Lower leg skin (tissue), 4 donors: ENCODE measurements at regions not wholly inside any gene's neighbourhood (a gene's known extent, or its start where the extent isn't known, plus 50 kb on each side); places are given as distances from the start of the nearest gene placed in this dataset.
"Not testable (repeated sequence)": the region's sequence is repeated elsewhere in the genome, so short reads cannot be mapped to it uniquely, and the experiment has no call there.

ENCODE experiments used
- DNase-seq, 2 donors: peaks; one replicate each; pipeline ENCODE4 v3.0.0-alpha.2; 2019; ENCODE audit warnings: low spot score in 2 of 2
- H3K4me3 ChIP-seq: fragments of 200-600 bp; sonication (generic); 2 replicates; pipeline ENCODE4 v1.5.1; 2017; ENCODE audit warnings: mild to moderate bottlenecking, low read depth; ENCODE audit not compliant: poor library complexity, severe bottlenecking
- POLR2A ChIP-seq, 2 donors: fragments of 450-650 bp; IDR thresholded peaks; one replicate each; pipeline ENCODE4 v1.6.1; 2016 to 2017; ENCODE audit warnings: antibody characterized with exemption in 2 of 2, mild to moderate bottlenecking in 1 of 2, moderate library complexity in 1 of 2
- WGBS, 2 donors: methylation state at CpG; one replicate each; pipeline ENCODE4 v1.1.5; 2018; 5-methylcytosine and 5-hydroxymethylcytosine counted together
- intact Hi-C: fragments of 100-400 bp; cut with DNase I; formaldehyde crosslinking; loops from one replicate; pipeline ENCODE4 v1.15.0; 2023; ENCODE audit warnings: low total_unique reads
- TF ChIP-seq, protein P1 (sequence below), 3 donors: fragments of 450-650 bp; IDR thresholded peaks; one replicate each; pipeline ENCODE4 v1.5.1; 2016; ENCODE audit warnings: antibody characterized with exemption in 3 of 3, mild to moderate bottlenecking in 3 of 3, moderate library complexity in 2 of 3

- TF ChIP-seq POLR2A (IDR thresholded peaks at IDR 0.05): no peak
- TF ChIP-seq, protein P1, sequence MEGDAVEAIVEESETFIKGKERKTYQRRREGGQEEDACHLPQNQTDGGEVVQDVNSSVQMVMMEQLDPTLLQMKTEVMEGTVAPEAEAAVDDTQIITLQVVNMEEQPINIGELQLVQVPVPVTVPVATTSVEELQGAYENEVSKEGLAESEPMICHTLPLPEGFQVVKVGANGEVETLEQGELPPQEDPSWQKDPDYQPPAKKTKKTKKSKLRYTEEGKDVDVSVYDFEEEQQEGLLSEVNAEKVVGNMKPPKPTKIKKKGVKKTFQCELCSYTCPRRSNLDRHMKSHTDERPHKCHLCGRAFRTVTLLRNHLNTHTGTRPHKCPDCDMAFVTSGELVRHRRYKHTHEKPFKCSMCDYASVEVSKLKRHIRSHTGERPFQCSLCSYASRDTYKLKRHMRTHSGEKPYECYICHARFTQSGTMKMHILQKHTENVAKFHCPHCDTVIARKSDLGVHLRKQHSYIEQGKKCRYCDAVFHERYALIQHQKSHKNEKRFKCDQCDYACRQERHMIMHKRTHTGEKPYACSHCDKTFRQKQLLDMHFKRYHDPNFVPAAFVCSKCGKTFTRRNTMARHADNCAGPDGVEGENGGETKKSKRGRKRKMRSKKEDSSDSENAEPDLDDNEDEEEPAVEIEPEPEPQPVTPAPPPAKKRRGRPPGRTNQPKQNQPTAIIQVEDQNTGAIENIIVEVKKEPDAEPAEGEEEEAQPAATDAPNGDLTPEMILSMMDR (IDR thresholded peaks at IDR 0.05): no peak
- H3K4me3 ChIP-seq: no peak overlapping the region
- intact Hi-C loops: no loop called here
- DNase-seq: no peak
- 23 to 25% methylated on average over 5 of the region's 5 CpGs for WGBS, 2 donors
Observed at GRCh38 chr4:12488672-12489071, 995.5 kb downstream of the RAB28 start.

DNA sequence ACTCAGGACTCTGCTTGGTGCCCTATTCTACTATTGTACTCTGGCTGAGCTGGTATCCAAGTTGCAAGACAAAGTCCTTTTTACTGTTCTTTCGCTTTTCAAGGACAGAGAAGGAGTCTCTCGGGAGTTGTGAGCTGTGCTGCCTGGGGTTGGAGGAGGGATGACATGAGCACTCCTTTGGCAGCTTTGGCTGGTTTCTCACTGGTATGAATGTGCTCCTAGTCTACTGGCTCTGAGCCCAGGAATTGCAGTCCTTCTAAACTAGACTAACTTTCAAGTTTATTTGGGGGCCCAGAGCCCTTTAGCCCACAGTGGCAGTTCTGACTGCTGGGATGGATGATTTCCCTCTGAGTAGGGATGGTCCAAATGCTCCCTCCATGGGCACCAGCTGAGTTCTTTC, 997.1 kb downstream of the RAB28 start:
- H3K4me3 ChIP-seq: no peak overlapping the region
- no peak for DNase-seq
- 79 to 90% methylated on average over 2 of the region's 2 CpGs for WGBS, 2 donors
- intact Hi-C loops: no loop called here
- TF ChIP-seq, protein P1 (IDR thresholded peaks at IDR 0.05): no peak
- no peak for TF ChIP-seq POLR2A (IDR thresholded peaks at IDR 0.05)

GRCh38 chr4:12472087-12472486, 1012.1 kb downstream of the RAB28 start:
- intact Hi-C loops: no loop called here
- no peak overlapping the region for H3K4me3 ChIP-seq
- 62 to 68% methylated on average over 2 of the region's 2 CpGs for WGBS, 2 donors
- TF ChIP-seq, protein P1 (IDR thresholded peaks at IDR 0.05): no peak
- no peak for TF ChIP-seq POLR2A (IDR thresholded peaks at IDR 0.05)
- no peak for DNase-seq

GRCh38 chr4:12471193-12471592, 1012.9 kb downstream of the RAB28 start:
- WGBS, 2 donors: 63 to 71% methylated on average over 2 of the region's 2 CpGs
- intact Hi-C loops: no loop called here
- no peak overlapping the region for H3K4me3 ChIP-seq
- TF ChIP-seq, protein P1 (IDR thresholded peaks at IDR 0.05): no peak
- TF ChIP-seq POLR2A (IDR thresholded peaks at IDR 0.05): no peak
- DNase-seq: no peak

DNA sequence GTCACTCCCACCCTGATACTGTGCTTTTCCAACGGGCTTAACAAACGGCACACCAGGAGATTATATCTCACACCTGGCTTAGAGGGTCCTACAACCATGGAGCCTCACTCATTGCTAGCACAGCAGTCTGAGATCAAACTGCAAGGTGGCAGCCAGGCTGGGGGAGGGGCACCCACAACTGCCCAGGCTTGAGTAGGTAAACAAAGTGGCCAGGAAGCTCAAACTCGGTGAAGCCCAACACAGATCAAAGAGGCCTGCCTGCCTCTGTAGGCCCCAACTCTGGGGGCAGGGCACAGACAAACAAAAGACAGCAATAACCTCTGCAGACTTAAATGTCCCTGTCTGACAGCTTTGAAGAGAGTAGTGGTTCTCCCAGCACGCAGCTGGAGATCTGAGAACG, 1022.6 kb downstream of the RAB28 start:
- DNase-seq, intact Hi-C loops, H3K4me3 ChIP-seq: not testable (repeated sequence)
- WGBS, 2 donors: 85 to 94% methylated on average over 2 to 3 of the region's 5 CpGs

GRCh38 chr4:12459126-12459525, 1025.0 kb downstream of the RAB28 start:
- DNase-seq: no peak
- WGBS, 2 donors: 61 to 92% methylated on average over 3 of the region's 3 CpGs
- TF ChIP-seq, protein P1 (IDR thresholded peaks at IDR 0.05): no peak
- no peak for TF ChIP-seq POLR2A (IDR thresholded peaks at IDR 0.05)
- intact Hi-C loops: no loop called here
- H3K4me3 ChIP-seq: no peak overlapping the region
